ENCODE measurements at regions not wholly inside any gene's neighbourhood (a gene's known extent, or its start where the extent isn't known, plus 50 kb on each side); places are given as distances from the start of the nearest gene placed in this dataset.
A peak's percentile ranks its signal among the peaks of the same experiment; 100 is the strongest.

DNA sequence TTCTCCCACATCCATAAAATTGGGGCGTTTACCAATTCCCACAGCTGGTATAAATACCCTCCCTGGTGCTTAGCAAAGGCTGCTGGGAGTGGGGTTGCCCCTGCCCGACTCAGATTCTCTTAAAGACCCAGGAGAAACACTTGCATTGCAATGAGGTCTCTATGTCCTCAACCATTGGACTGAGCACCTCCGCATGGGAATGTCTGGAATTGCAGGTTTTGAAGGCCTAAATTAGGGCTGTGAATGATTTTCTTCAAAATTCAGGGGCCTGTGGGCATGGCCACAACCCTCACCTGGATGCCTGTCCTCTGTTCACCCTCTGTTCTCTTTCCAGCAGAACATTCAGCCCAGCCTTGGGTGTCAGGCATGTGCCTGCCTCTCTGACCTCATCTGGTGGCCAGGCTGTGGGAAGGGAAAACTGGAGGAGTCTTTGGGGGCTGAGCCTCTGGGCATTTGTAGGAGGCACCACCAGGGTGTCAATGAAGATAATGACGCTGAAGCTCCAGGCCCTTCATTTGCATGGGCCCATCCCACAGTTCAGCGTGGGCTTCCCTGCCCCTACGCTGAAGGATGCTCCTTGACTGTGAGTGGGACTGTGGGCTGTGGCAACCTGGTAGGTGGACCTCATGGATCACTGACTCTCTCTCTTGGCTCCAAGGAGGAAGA lies 52.7 kb upstream of the MYEOV start:
- ChIA-PET POLR2A (interaction anchor here (1.7 kb wide), 1 partner anchor 56 kb away, joined by 4 read pairs; no protein-coding TSS in a partner anchor), CTCF (interaction anchor here (1.5 kb wide), 1 partner anchor 139 kb away, joined by 3 read pairs; no protein-coding TSS in a partner anchor)
- Mint-ChIP-seq H3K9me3 (peaks cover 3% of the 10 kb centered on the region), H3K27ac (peak overlapping the region; percentile 64), H3K4me3 (no peak overlapping the region), H3K27me3 (peaks cover 4% of the 10 kb centered on the region), H3K36me3 (ENCODE audit: low read depth) (peaks cover 1% of the 10 kb centered on the region), H3K4me1 (ENCODE audit: low read depth) (peaks cover 36% of the 10 kb centered on the region)
- ATAC-seq (no peak), DNase-seq (no peak)
- TF ChIP-seq, protein P1, sequence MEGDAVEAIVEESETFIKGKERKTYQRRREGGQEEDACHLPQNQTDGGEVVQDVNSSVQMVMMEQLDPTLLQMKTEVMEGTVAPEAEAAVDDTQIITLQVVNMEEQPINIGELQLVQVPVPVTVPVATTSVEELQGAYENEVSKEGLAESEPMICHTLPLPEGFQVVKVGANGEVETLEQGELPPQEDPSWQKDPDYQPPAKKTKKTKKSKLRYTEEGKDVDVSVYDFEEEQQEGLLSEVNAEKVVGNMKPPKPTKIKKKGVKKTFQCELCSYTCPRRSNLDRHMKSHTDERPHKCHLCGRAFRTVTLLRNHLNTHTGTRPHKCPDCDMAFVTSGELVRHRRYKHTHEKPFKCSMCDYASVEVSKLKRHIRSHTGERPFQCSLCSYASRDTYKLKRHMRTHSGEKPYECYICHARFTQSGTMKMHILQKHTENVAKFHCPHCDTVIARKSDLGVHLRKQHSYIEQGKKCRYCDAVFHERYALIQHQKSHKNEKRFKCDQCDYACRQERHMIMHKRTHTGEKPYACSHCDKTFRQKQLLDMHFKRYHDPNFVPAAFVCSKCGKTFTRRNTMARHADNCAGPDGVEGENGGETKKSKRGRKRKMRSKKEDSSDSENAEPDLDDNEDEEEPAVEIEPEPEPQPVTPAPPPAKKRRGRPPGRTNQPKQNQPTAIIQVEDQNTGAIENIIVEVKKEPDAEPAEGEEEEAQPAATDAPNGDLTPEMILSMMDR (IDR thresholded peaks at IDR 0.05), result no peak
- intact Hi-C loops (cut with micrococcal nuclease), result no loop called here

DNA sequence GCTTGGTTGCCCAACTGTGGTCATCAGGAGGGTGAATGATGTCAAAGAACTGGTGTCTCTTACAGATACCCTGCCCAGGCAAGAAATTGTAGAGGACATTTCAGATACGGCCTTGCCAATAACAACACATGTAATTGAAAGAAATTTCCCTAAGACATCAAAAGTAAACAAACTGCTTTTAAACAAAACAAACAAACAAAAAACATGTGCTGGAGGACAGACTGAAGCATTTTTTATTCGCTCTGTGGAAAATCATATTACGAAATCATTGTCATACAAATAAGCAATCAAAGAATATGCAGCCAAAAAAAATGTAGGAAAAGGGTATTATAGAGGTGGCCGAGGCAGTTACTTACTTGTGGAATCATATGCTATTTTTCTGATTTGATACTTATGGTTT lies 52.1 kb upstream of the MYEOV start:
- DNase-seq, result no peak
- no peak overlapping the region for H3K4me3 Mint-ChIP-seq
- H3K27me3 Mint-ChIP-seq, result peaks cover 1% of the 10 kb centered on the region
- ATAC-seq, result no peak
- H3K27ac Mint-ChIP-seq, result peak overlapping the region; percentile 64
- peaks cover 1% of the 10 kb centered on the region for H3K36me3 Mint-ChIP-seq (ENCODE audit: low read depth)
- TF ChIP-seq, protein P1 (IDR thresholded peaks at IDR 0.05), result no peak
- peaks cover 3% of the 10 kb centered on the region for H3K9me3 Mint-ChIP-seq
- CTCF ChIA-PET, result interaction anchor here (1.5 kb wide), 1 partner anchor 140 kb away, joined by 3 read pairs; no protein-coding TSS in a partner anchor
- POLR2A ChIA-PET, result no interaction called here
- peaks cover 36% of the 10 kb centered on the region for H3K4me1 Mint-ChIP-seq (ENCODE audit: low read depth)
- intact Hi-C loops (cut with micrococcal nuclease), result no loop called here

DNA sequence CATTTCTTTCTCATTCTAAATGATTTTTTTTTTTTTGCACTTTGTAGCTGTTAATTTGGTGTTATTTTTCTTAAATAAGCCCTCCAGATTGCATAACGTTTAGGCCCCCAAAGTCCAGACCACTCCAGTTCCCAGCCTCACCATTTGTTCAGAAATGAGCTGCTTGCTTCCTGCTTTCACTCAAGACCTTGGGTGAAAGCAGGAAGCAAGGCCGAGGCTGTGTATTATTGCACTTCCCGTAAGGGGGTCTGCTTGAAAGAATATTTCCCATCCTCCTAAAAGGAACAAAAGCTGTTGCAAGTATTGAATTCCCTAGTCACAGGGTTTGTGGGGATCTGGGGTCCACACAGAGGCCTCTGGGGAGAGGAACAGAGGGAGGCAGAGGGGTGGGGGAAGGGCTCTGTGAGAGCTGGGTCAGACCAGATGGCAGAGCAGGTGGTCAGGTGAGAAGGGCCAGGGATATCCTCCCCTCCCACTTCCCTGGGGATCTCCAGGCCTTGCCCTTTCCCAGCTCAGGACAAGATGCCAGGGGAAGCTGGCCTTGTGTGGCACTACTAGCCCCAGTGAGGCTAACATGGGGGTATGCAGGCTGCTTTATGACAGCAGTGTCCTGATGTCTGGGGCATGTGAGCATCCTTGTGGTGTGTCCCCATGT lies 51.6 kb upstream of the MYEOV start:
- intact Hi-C loops (cut with micrococcal nuclease), result no loop called here
- peak overlapping the region; percentile 64 for H3K27ac Mint-ChIP-seq
- H3K9me3 Mint-ChIP-seq, result peaks cover 3% of the 10 kb centered on the region
- no peak overlapping the region for H3K4me3 Mint-ChIP-seq
- no peak for ATAC-seq
- H3K27me3 Mint-ChIP-seq, result peaks cover 1% of the 10 kb centered on the region
- peak; percentile 14 for DNase-seq
- TF ChIP-seq, protein P1 (IDR thresholded peaks at IDR 0.05), result no peak
- peaks cover 36% of the 10 kb centered on the region for H3K4me1 Mint-ChIP-seq (ENCODE audit: low read depth)
- peaks cover 1% of the 10 kb centered on the region for H3K36me3 Mint-ChIP-seq (ENCODE audit: low read depth)
- POLR2A ChIA-PET, result no interaction called here
- CTCF ChIA-PET, result no interaction called here

DNA sequence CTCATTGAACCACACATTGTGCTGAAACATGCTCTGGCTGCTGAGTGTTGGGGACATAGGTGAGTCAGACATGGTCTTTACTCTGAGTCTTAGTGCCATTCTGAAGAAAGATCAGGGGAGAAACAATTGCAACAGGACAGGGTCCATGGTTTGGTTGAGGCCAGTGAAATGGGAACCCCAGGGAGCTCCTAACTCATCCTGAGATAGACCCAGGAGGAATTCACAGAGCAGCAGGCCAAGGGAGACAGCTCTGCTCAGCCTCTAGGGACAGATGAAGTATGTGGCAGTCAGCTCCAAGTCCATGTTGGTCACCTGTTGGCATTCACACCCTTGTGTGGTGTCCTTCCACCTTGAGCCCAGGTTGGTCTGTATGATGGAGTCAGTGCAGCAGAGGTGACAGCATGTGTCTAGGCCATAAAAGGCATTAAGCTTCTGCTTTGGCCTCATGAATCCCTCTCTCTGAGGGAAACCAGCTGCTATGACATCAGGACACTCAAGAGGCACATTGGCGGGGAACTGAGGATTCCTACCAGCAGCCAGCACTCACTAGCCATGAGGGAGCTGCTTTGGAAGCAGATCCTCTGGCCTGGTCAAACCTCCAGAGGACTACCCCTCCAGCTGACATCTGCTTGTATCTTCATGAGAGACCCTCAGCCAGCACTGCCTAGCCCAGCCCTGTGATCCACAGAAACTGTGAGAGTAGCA lies 50.3 kb upstream of the MYEOV start:
- ATAC-seq (no peak), DNase-seq (no peak)
- TF ChIP-seq, protein P1 (IDR thresholded peaks at IDR 0.05), result no peak
- Mint-ChIP-seq H3K4me3 (no peak overlapping the region), H3K36me3 (ENCODE audit: low read depth) (no peaks in the 10 kb centered on the region), H3K4me1 (ENCODE audit: low read depth) (peaks cover 27% of the 10 kb centered on the region), H3K9me3 (peaks cover 3% of the 10 kb centered on the region), H3K27ac (no peak overlapping the region), H3K27me3 (no peaks in the 10 kb centered on the region)
- ChIA-PET CTCF (interaction anchor here (1.2 to 1.3 kb wide), 2 partner anchors 15 to 49 kb away, joined by 3 to 4 read pairs; no protein-coding TSS in a partner anchor), POLR2A (interaction anchor here (1.0 to 1.2 kb wide), 2 partner anchors 356 to 398 kb away, joined by 3 read pairs; partner anchors contain the start of gene CCND1)
- intact Hi-C loops (cut with micrococcal nuclease), result no loop called here
